ENCODE measurements at regions not wholly inside any gene's neighbourhood (a gene's known extent, or its start where the extent isn't known, plus 50 kb on each side); places are given as distances from the start of the nearest gene placed in this dataset.
"Not testable (repeated sequence)": the region's sequence is repeated elsewhere in the genome, so short reads cannot be mapped to it uniquely, and the experiment has no call there.

- DNase-seq = no peak
These were observed 102.6 kb upstream of the SATB1 start for GRCh38 chr3:18527691-18528090.

GRCh38 chr3:18526667-18527066 lies 101.5 kb upstream of the SATB1 start:
- DNase-seq = no peak

GRCh38 chr3:18516170-18516569 lies 91.0 kb upstream of the SATB1 start:
- not testable (repeated sequence) for DNase-seq

GRCh38 chr3:18513091-18513490 lies 88.0 kb upstream of the SATB1 start:
- DNase-seq = no peak

- no peak for DNase-seq
These were observed 86.9 kb upstream of the SATB1 start for GRCh38 chr3:18512007-18512406.

- DNase-seq = no peak
These were observed 85.8 kb upstream of the SATB1 start for GRCh38 chr3:18510947-18511346.

- no peak for DNase-seq
These were observed 82.2 kb upstream of the SATB1 start for GRCh38 chr3:18507333-18507732.

- no peak for DNase-seq
These were observed 79.9 kb upstream of the SATB1 start for GRCh38 chr3:18505056-18505455.

- no peak for DNase-seq
These were observed 76.7 kb upstream of the SATB1 start for GRCh38 chr3:18501679-18502343.

- no peak for DNase-seq
These were observed 75.2 kb upstream of the SATB1 start for GRCh38 chr3:18500322-18500721.

- peak in 1 of 4 experiments; percentile 2 for DNase-seq
These were observed 74.2 kb upstream of the SATB1 start for GRCh38 chr3:18499301-18499700.

- no peak for DNase-seq
These were observed 69.1 kb upstream of the SATB1 start for GRCh38 chr3:18494251-18494650.

- DNase-seq = no peak
These were observed 64.8 kb upstream of the SATB1 start for GRCh38 chr3:18489939-18490338.

GRCh38 chr3:18483226-18483625 lies 58.1 kb upstream of the SATB1 start:
- DNase-seq = no peak

GRCh38 chr3:18481946-18482548 lies 56.9 kb upstream of the SATB1 start:
- no peak for DNase-seq

GRCh38 chr3:18477620-18478019 lies 52.5 kb upstream of the SATB1 start:
- DNase-seq = no peak

All from activated CD4-positive, CD25-positive, alpha-beta regulatory T cell (primary cell).